ENCODE measurements at regions not wholly inside any gene's neighbourhood (a gene's known extent, or its start where the extent isn't known, plus 50 kb on each side); places are given as distances from the start of the nearest gene placed in this dataset.

- DNase-seq (ENCODE audit: low spot score), result no peak
- TF ChIP-seq, protein P1, sequence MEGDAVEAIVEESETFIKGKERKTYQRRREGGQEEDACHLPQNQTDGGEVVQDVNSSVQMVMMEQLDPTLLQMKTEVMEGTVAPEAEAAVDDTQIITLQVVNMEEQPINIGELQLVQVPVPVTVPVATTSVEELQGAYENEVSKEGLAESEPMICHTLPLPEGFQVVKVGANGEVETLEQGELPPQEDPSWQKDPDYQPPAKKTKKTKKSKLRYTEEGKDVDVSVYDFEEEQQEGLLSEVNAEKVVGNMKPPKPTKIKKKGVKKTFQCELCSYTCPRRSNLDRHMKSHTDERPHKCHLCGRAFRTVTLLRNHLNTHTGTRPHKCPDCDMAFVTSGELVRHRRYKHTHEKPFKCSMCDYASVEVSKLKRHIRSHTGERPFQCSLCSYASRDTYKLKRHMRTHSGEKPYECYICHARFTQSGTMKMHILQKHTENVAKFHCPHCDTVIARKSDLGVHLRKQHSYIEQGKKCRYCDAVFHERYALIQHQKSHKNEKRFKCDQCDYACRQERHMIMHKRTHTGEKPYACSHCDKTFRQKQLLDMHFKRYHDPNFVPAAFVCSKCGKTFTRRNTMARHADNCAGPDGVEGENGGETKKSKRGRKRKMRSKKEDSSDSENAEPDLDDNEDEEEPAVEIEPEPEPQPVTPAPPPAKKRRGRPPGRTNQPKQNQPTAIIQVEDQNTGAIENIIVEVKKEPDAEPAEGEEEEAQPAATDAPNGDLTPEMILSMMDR (IDR thresholded peaks at IDR 0.05; ENCODE audit: extremely low read depth, missing control alignments), result no peak
Observed at GRCh38 chr2:33904801-33905200, 305.7 kb upstream of the FAM98A start.

DNA sequence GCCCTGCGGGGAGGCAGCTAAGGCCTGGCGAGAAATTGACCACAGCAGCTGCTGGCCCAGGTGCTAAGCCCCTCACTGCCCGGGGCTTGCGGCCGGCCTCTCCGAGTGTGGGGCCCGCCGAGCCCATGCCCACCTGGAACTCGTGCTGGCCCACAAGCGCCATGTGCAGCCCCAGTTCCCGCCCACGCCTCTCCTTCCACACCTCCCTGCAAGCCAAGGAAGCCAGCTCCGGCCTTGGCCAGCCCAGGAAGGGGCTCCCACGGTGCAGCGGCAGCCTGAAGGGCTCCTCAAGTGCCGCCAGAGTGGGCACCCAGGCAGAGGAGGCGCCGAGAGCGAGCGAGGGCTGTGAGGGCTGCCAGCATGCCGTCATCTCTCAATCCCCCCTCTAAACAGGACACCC, 304.6 kb upstream of the FAM98A start:
- no peak for DNase-seq (ENCODE audit: low spot score)
- TF ChIP-seq, protein P1 (IDR thresholded peaks at IDR 0.05; ENCODE audit: extremely low read depth, missing control alignments), result no peak

- no peak for DNase-seq (ENCODE audit: low spot score)
- TF ChIP-seq, protein P1 (IDR thresholded peaks at IDR 0.05; ENCODE audit: extremely low read depth, missing control alignments), result no peak
Observed at GRCh38 chr2:33903215-33903614, 304.1 kb upstream of the FAM98A start.

DNA sequence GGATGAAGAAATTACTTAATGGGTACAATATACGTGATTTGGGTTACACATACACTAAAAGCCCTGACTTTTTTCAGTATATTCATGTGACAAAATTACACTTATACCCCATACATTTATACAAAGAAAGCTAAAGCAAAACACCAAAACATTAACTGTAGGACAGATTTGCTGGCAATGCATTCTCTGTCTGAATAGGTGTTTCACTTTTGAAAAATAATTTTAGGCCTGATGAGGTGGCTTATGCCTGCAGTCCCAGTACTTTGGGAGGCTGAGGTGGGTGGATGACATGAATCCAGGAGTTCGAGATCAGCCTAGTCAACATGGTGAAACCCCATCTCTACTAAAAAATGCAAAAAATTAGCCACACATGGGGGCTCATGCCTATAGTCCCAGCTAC, 301.5 kb upstream of the FAM98A start:
- TF ChIP-seq, protein P1 (IDR thresholded peaks at IDR 0.05; ENCODE audit: extremely low read depth, missing control alignments), result no peak

DNA sequence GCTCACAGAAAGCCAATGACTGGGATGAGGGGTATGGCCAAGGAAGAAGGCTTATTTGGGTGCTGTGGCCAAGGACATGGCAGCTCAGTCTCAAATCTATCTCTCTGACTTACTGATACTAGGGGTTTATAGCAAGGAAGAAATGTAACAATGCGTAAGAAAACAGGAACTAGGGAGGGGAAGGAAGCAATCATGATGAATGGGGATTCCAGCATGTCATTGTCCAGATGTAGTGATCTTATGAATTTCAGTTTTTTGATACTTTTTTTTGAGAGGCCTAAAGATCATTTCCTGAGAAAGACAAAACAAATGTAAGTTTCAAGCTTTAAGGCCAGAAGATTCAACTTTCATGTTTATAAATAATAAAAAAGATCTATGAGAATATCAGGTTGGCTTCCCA, 298.6 kb upstream of the FAM98A start:
- TF ChIP-seq, protein P1 (IDR thresholded peaks at IDR 0.05; ENCODE audit: extremely low read depth, missing control alignments), result no peak
- DNase-seq (ENCODE audit: low spot score), result no peak

More for the DNA sequence above, 301.5 kb upstream of the FAM98A start:
- DNase-seq (ENCODE audit: low spot score), result no peak

DNA sequence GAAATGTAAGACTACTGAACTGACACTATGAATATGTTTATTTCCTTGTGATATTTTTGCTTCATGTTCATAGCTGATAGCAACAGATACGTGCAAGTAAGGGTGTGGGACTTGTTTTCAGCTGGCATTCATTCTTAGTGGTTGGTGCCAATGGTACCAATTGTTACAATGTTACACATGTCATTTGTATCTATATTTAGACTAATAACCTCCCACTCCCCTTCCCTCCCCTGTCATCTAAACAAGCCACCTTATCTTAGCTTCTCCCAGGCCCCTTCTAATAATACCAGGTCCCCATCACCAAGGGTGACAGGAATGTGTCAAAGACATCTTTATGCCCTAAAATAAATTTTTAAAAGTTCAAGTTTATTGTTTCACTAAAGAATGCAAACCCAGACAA, 294.7 kb upstream of the FAM98A start:
- DNase-seq (ENCODE audit: low spot score), result no peak

GRCh38 chr2:33891616-33892015, 292.5 kb upstream of the FAM98A start:
- DNase-seq (ENCODE audit: low spot score), result no peak
- TF ChIP-seq, protein P1 (IDR thresholded peaks at IDR 0.05; ENCODE audit: extremely low read depth, missing control alignments), result no peak

More for the DNA sequence above, 294.7 kb upstream of the FAM98A start:
- TF ChIP-seq, protein P1 (IDR thresholded peaks at IDR 0.05; ENCODE audit: extremely low read depth, missing control alignments), result no peak
